ENCODE measurements at regions not wholly inside any gene's neighbourhood (a gene's known extent, or its start where the extent isn't known, plus 50 kb on each side); places are given as distances from the start of the nearest gene placed in this dataset.

DNA sequence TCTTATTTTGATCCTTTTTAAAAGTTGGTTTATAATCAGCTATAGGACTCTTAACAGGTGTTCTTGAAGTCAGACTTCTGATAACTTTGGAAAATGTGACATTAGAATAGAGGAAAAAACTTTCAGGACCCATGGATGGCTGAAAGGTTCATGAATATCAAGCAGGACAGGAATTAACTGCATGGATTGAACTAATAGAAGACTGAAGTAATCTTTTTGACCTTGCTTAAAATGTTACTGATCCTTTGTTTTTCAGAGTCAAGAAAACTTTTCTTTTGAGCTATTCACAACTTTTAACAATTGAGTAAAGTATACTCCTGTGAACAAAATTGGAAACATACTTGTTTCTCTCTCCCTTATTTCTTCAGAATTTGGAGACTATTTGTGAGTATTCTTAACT, 79.2 kb downstream of the PLK2 start:
- TF ChIP-seq, protein P1, sequence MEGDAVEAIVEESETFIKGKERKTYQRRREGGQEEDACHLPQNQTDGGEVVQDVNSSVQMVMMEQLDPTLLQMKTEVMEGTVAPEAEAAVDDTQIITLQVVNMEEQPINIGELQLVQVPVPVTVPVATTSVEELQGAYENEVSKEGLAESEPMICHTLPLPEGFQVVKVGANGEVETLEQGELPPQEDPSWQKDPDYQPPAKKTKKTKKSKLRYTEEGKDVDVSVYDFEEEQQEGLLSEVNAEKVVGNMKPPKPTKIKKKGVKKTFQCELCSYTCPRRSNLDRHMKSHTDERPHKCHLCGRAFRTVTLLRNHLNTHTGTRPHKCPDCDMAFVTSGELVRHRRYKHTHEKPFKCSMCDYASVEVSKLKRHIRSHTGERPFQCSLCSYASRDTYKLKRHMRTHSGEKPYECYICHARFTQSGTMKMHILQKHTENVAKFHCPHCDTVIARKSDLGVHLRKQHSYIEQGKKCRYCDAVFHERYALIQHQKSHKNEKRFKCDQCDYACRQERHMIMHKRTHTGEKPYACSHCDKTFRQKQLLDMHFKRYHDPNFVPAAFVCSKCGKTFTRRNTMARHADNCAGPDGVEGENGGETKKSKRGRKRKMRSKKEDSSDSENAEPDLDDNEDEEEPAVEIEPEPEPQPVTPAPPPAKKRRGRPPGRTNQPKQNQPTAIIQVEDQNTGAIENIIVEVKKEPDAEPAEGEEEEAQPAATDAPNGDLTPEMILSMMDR (IDR thresholded peaks at IDR 0.05), result no peak
- TF ChIP-seq POLR2A (IDR thresholded peaks at IDR 0.05) (no peak), EP300 (IDR thresholded peaks at IDR 0.05) (no peak)

Measured in ovary (tissue), 3 donors.